Adrenal gland (tissue), 5 donors: ENCODE measurements at regions not wholly inside any gene's neighbourhood (a gene's known extent, or its start where the extent isn't known, plus 50 kb on each side); places are given as distances from the start of the nearest gene placed in this dataset.

Experiments
- CTCF ChIP-seq, 6 experiments: fragments of 450-650 bp in 4 of 6; fragments of 200-600 bp in 2 of 6; sonication (generic) in 1 of 6; IDR thresholded peaks; 1 replicate in 5 of 6; 2 replicates in 1 of 6; pipeline versions ENCODE4 v1.5.1 to v1.8.0; 2016 to 2021; ENCODE audit warnings: antibody characterized with exemption in 6 of 6, mild to moderate bottlenecking in 2 of 6, moderate library complexity in 1 of 6
- POLR2A ChIP-seq, 2 donors: fragments of 450-650 bp; IDR thresholded peaks; one replicate each; pipeline ENCODE4 v1.6.1; 2017; ENCODE audit warnings: antibody characterized with exemption in 2 of 2, mild to moderate bottlenecking in 2 of 2, moderate library complexity in 1 of 2
- donor health status: DM: no; HTN: no; CAD: no.

GRCh38 chr1:157455318-157455717 lies 97.0 kb downstream of the FCRL5 start:
- TF ChIP-seq POLR2A (IDR thresholded peaks at IDR 0.05) (no peak), CTCF (IDR thresholded peaks at IDR 0.05) (no peak)
